OCI-LY7 (cell line): ENCODE measurements at regions not wholly inside any gene's neighbourhood (a gene's known extent, or its start where the extent isn't known, plus 50 kb on each side); places are given as distances from the start of the nearest gene placed in this dataset.

Source experiments
- BruUV-seq: library from RNA; stranded (reverse); fragments of 400-500 nt; replicated peaks from 2 replicates; lab custom pipeline; 2021; lab: Mats Ljungman, UMichigan
- CTCF ChIA-PET: fragments of 300-600 bp; sonication (Branson Sonifier 250); formaldehyde crosslinking; loops from one replicate; lab custom pipeline; 2022; ENCODE audit warnings: antibody characterized with exemption; ENCODE audit not compliant: unreplicated experiment; lab: Charles Lee
- POLR2A ChIA-PET: fragments of 300-600 bp; sonication (Branson Sonifier 250); formaldehyde crosslinking; loops from one replicate; lab custom pipeline; 2022; ENCODE audit warnings: antibody characterized with exemption; lab: Charles Lee
- DNase-seq: peaks from one replicate; pipeline ENCODE4 v3.0.0-alpha.2; 2015; ENCODE audit warnings: low spot score
- H2AFZ ChIP-seq: fragments of 200-600 bp; sonication (generic), shearing (Covaris generic); 2 replicates; pipeline ENCODE4 v1.6.1; 2014; ENCODE audit warnings: mild to moderate bottlenecking, antibody characterized with exemption, low read length, moderate library complexity
- H3K27ac ChIP-seq: fragments of 200-600 bp; sonication (generic); 2 replicates; pipeline ENCODE4 v1.5.1; 2014; ENCODE audit warnings: mixed run types, low read depth, mild to moderate bottlenecking, moderate library complexity, low read length, inconsistent platforms; ENCODE audit not compliant: poor library complexity, severe bottlenecking
- H3K36me3 ChIP-seq: fragments of 200-600 bp; sonication (generic); 2 replicates; pipeline ENCODE4 v1.6.1; 2014; ENCODE audit warnings: mild to moderate bottlenecking, antibody characterized with exemption, low read length, moderate library complexity, mixed read lengths; ENCODE audit not compliant: insufficient read depth
- H3K4me1 ChIP-seq: fragments of 200-600 bp; sonication (generic); 2 replicates; pipeline ENCODE4 v1.5.1; 2014; ENCODE audit warnings: mild to moderate bottlenecking, low read length; ENCODE audit not compliant: insufficient read depth, poor library complexity, severe bottlenecking
- H3K4me2 ChIP-seq: fragments of 200-600 bp; sonication (generic); 2 replicates; pipeline ENCODE4 v1.6.1; 2014; ENCODE audit warnings: mild to moderate bottlenecking, low read length
- H3K4me3 ChIP-seq: fragments of 200-600 bp; sonication (generic); 2 replicates; pipeline ENCODE4 v1.5.1; 2014; ENCODE audit warnings: mild to moderate bottlenecking, low read depth, low read length; ENCODE audit not compliant: poor library complexity, severe bottlenecking
- H3K79me2 ChIP-seq: fragments of 200-600 bp; sonication (generic); 2 replicates; pipeline ENCODE4 v1.6.1; 2016; ENCODE audit warnings: low read depth, mild to moderate bottlenecking, low read length, moderate library complexity, mixed read lengths; ENCODE audit not compliant: insufficient read depth
- H3K9me2 ChIP-seq: fragments of 200-600 bp; sonication (generic); 2 replicates; pipeline ENCODE4 v1.6.1; 2016; ENCODE audit warnings: mild to moderate bottlenecking, low read length, mixed read lengths; ENCODE audit not compliant: insufficient read depth
- H3K9me3 ChIP-seq: fragments of 200-600 bp; sonication (generic); 2 replicates; pipeline ENCODE4 v1.6.1; 2014; ENCODE audit warnings: mild to moderate bottlenecking, mixed run types, low read length, mixed read lengths
- H4K20me1 ChIP-seq: fragments of 200-600 bp; sonication (generic); 2 replicates; pipeline ENCODE4 v1.6.1; 2014; ENCODE audit warnings: mild to moderate bottlenecking, antibody characterized with exemption, low read length, moderate library complexity, mixed read lengths; ENCODE audit not compliant: insufficient read depth
- EZH2phosphoT487 ChIP-seq: fragments of 200-600 bp; sonication (generic); IDR thresholded peaks from 2 replicates; pipeline ENCODE4 v1.6.1; 2018; ENCODE audit warnings: low read depth, borderline replicate concordance, mild to moderate bottlenecking, mixed run types, antibody characterized with exemption, low read length, moderate library complexity, mixed read lengths
- intact Hi-C: fragments of 100-400 bp; cut with micrococcal nuclease; formaldehyde crosslinking; loops from one replicate; pipeline ENCODE4 v1.10.0; 2022; ENCODE audit not compliant: unreplicated experiment
- TF ChIP-seq, protein P1 (sequence below): fragments of 200-600 bp; sonication (generic); conservative IDR thresholded peaks from 2 replicates; pipeline ENCODE4 v1.5.1; 2014; ENCODE audit warnings: mild to moderate bottlenecking, antibody characterized with exemption, low read length, moderate library complexity, mixed read lengths

DNA sequence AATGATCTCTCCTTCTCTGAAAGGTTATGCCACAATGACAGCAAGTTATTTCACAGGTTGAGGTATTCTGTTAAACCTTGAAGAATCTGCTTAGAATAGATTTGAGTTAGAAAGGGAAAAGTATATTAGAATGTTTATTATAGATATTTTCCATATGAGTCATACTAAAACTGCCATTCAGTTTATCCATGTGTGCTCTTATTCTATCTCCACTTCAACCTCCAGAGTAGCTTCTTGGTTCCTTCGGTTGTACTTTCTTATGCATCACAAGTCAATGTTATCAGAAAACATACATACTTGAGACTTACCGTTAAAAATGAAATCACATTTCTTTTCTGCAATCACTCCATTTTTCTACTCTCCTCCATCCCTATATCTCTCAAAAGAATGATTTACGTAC lies 197.7 kb downstream of the BCAT1 start:
- Histone ChIP-seq H3K27ac (no peak overlapping the region), H3K4me1 (no peaks in the 10 kb centered on the region), H3K4me2 (no peak overlapping the region), H4K20me1 (no peaks in the 10 kb centered on the region), H3K36me3 (no peaks in the 10 kb centered on the region), H3K9me2 (no peaks in the 10 kb centered on the region), H3K4me3 (no peak overlapping the region), H3K9me3 (no peaks in the 10 kb centered on the region), H2AFZ (no peak overlapping the region), H3K79me2 (no peaks in the 10 kb centered on the region)
- intact Hi-C loops: no loop called here
- ChIA-PET CTCF (no interaction called here), POLR2A (interaction anchor here (1.1 kb wide), 1 partner anchor 43 kb away, joined by 3 read pairs; no protein-coding TSS in a partner anchor)
- DNase-seq: no peak
- no TSS peak for BruUV-seq
- no peak for TF ChIP-seq EZH2phosphoT487
- TF ChIP-seq, protein P1, sequence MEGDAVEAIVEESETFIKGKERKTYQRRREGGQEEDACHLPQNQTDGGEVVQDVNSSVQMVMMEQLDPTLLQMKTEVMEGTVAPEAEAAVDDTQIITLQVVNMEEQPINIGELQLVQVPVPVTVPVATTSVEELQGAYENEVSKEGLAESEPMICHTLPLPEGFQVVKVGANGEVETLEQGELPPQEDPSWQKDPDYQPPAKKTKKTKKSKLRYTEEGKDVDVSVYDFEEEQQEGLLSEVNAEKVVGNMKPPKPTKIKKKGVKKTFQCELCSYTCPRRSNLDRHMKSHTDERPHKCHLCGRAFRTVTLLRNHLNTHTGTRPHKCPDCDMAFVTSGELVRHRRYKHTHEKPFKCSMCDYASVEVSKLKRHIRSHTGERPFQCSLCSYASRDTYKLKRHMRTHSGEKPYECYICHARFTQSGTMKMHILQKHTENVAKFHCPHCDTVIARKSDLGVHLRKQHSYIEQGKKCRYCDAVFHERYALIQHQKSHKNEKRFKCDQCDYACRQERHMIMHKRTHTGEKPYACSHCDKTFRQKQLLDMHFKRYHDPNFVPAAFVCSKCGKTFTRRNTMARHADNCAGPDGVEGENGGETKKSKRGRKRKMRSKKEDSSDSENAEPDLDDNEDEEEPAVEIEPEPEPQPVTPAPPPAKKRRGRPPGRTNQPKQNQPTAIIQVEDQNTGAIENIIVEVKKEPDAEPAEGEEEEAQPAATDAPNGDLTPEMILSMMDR: no peak

DNA sequence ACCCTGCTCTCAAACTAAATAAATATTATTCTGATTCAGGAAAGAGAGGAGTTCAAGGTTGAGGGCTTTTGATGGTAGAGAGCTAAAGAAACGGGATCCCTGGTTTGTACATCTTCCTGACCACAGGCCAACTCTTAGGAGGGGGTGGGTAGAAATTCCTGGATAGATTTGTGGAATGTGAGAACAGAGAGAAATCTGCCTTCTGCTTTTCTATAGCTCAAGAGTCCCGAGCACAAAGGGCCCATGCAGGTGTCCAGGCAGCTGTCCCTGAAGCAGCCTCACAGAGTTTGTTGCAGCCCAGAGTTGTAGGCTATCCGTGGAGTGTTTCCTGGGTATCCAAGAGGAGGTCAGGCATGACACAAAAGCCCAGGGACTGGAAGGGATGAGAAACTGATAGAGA lies 198.6 kb downstream of the BCAT1 start:
- CTCF ChIA-PET: interaction anchor here (0.6 kb wide), 1 partner anchor 18 kb away, joined by 4 read pairs; no protein-coding TSS in a partner anchor
- Histone ChIP-seq H3K36me3 (no peaks in the 10 kb centered on the region), H3K9me3 (no peaks in the 10 kb centered on the region), H3K4me1 (no peaks in the 10 kb centered on the region), H3K79me2 (no peaks in the 10 kb centered on the region), H3K4me3 (no peak overlapping the region), H4K20me1 (no peaks in the 10 kb centered on the region), H3K9me2 (no peaks in the 10 kb centered on the region), H3K27ac (no peak overlapping the region), H2AFZ (no peak overlapping the region), H3K4me2 (no peak overlapping the region)
- no peak for TF ChIP-seq EZH2phosphoT487
- TF ChIP-seq, protein P1: no peak
- BruUV-seq: no TSS peak
- DNase-seq: no peak
- POLR2A ChIA-PET: interaction anchor here (0.6 kb wide), 1 partner anchor 509 kb away, joined by 3 read pairs; no protein-coding TSS in a partner anchor
- intact Hi-C loops: no loop called here

GRCh38 chr12:24749171-24749570 lies 199.7 kb downstream of the BCAT1 start:
- Histone ChIP-seq H3K36me3 (no peaks in the 10 kb centered on the region), H3K4me3 (no peak overlapping the region), H3K9me2 (no peaks in the 10 kb centered on the region), H2AFZ (no peak overlapping the region), H3K27ac (no peak overlapping the region), H3K4me1 (no peaks in the 10 kb centered on the region), H3K79me2 (no peaks in the 10 kb centered on the region), H4K20me1 (no peaks in the 10 kb centered on the region), H3K9me3 (no peaks in the 10 kb centered on the region), H3K4me2 (no peak overlapping the region)
- DNase-seq: no peak
- intact Hi-C loops: no loop called here
- TF ChIP-seq, protein P1: no peak
- no peak for TF ChIP-seq EZH2phosphoT487
- CTCF ChIA-PET: no interaction called here
- POLR2A ChIA-PET: no interaction called here
- no TSS peak for BruUV-seq
